GM23338 (cell line): ENCODE measurements at regions not wholly inside any gene's neighbourhood (a gene's known extent, or its start where the extent isn't known, plus 50 kb on each side); places are given as distances from the start of the nearest gene placed in this dataset.

Experiments used
- CREB1 ChIP-seq: fragments of 250-450 bp; sonication (Bioruptor Pico); IDR thresholded peaks from 2 replicates; pipeline ENCODE4 v1.5.0; 2020; ENCODE audit warnings: low read depth, mild to moderate bottlenecking, moderate library complexity
- CTCF ChIP-seq, 2 experiments: fragments of 200-600 bp in 1 of 2; sonication (generic) in 1 of 2; conservative IDR thresholded peaks; 2 replicates each; pipeline versions ENCODE4 v1.5.1 to v1.6.1; 2016 to 2017; ENCODE audit warnings: antibody characterized with exemption in 2 of 2, low read depth in 2 of 2, mild to moderate bottlenecking in 2 of 2, moderate library complexity in 1 of 2
- EZH2 ChIP-seq: fragments of 200-600 bp; sonication (generic); IDR thresholded peaks from one replicate; pipeline ENCODE4 v1.8.0; 2017; ENCODE audit warnings: antibody characterized with exemption, mild to moderate bottlenecking, low read depth; ENCODE audit not compliant: unreplicated experiment
- EZH2phosphoT487 ChIP-seq: fragments of 200-600 bp; sonication (generic); IDR thresholded peaks from one replicate; pipeline ENCODE4 v1.8.1; 2018; ENCODE audit warnings: antibody characterized with exemption; ENCODE audit not compliant: unreplicated experiment
- JUNB ChIP-seq: IDR thresholded peaks from one replicate; pipeline ENCODE4 v1.6.1; 2016; ENCODE audit warnings: antibody characterized with exemption; ENCODE audit not compliant: unreplicated experiment
- NANOG ChIP-seq: IDR thresholded peaks from 2 replicates; pipeline ENCODE4 v1.6.1; 2016; ENCODE audit warnings: antibody characterized with exemption, borderline replicate concordance
- POLR2AphosphoS5 ChIP-seq: IDR thresholded peaks from 2 replicates; pipeline ENCODE4 v1.6.1; 2016; ENCODE audit warnings: antibody characterized with exemption, low read depth
- REST ChIP-seq: IDR thresholded peaks from one replicate; pipeline ENCODE4 v1.6.1; 2018; ENCODE audit warnings: antibody characterized with exemption; ENCODE audit not compliant: unreplicated experiment
- STAT1 ChIP-seq: IDR thresholded peaks from one replicate; pipeline ENCODE4 v1.6.1; 2016; ENCODE audit warnings: antibody characterized with exemption; ENCODE audit not compliant: unreplicated experiment

GRCh38 chr6:28653876-28654275 lies 128.2 kb downstream of the GPX5 start:
- TF ChIP-seq CTCF (conservative IDR thresholded peaks at IDR 0.05; ENCODE audit: low read depth in 2 of 2) (no peak), EZH2 (no peak), EZH2phosphoT487 (no peak), POLR2AphosphoS5 (no peak), REST (no peak), CREB1 (CRISPR knock-in tag) (no peak), NANOG (no peak), JUNB (no peak), STAT1 (no peak)
